ENCODE measurements at regions not wholly inside any gene's neighbourhood (a gene's known extent, or its start where the extent isn't known, plus 50 kb on each side); places are given as distances from the start of the nearest gene placed in this dataset.

DNA sequence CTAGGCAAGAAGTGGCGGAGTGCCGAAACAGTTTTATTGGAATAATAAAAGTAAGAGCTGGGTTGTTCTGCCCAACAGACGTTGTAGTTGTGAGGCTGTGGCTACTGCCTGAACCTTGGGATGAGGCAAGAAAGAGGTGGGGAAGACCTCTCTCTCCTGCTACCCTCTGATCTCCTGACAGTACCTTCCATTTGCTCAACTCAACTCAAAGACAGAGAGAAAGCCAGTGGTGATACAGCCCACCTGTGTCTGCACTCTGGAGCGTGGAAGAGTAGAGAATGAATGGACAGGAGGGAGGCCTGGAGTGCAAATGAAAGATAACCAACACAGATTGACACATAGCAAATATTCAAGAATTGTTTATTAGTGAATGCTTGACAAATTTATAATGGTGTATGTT, 590.3 kb downstream of the NYAP2 start:
- H3K27me3 ChIP-seq (ENCODE audit: low read depth) = no peaks in the 10 kb centered on the region
- intact Hi-C loops (cut with DNase I) = no loop called here

GRCh38 chr2:225980372-225980771, 580.9 kb downstream of the NYAP2 start:
- DNase-seq = no peak
- Histone ChIP-seq H3K36me3 (no peaks in the 10 kb centered on the region), H3K4me3 (no peak overlapping the region), H3K27me3 (ENCODE audit: low read depth) (no peaks in the 10 kb centered on the region), H3K9me3 (no peaks in the 10 kb centered on the region), H3K27ac (no peak overlapping the region), H3K4me1 (no peaks in the 10 kb centered on the region)
- intact Hi-C loops (cut with DNase I) = no loop called here
- no peak for ATAC-seq
- TF ChIP-seq, protein P1, sequence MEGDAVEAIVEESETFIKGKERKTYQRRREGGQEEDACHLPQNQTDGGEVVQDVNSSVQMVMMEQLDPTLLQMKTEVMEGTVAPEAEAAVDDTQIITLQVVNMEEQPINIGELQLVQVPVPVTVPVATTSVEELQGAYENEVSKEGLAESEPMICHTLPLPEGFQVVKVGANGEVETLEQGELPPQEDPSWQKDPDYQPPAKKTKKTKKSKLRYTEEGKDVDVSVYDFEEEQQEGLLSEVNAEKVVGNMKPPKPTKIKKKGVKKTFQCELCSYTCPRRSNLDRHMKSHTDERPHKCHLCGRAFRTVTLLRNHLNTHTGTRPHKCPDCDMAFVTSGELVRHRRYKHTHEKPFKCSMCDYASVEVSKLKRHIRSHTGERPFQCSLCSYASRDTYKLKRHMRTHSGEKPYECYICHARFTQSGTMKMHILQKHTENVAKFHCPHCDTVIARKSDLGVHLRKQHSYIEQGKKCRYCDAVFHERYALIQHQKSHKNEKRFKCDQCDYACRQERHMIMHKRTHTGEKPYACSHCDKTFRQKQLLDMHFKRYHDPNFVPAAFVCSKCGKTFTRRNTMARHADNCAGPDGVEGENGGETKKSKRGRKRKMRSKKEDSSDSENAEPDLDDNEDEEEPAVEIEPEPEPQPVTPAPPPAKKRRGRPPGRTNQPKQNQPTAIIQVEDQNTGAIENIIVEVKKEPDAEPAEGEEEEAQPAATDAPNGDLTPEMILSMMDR (IDR thresholded peaks at IDR 0.05) = no peak

More for the DNA sequence above, 590.3 kb downstream of the NYAP2 start:
- Histone ChIP-seq H3K9me3 (no peaks in the 10 kb centered on the region), H3K27ac (no peak overlapping the region), H3K36me3 (no peaks in the 10 kb centered on the region), H3K4me3 (no peak overlapping the region), H3K4me1 (no peaks in the 10 kb centered on the region)
- TF ChIP-seq, protein P1 (IDR thresholded peaks at IDR 0.05) = no peak
- DNase-seq (no peak), ATAC-seq (no peak)

GRCh38 chr2:225971433-225971832, 571.9 kb downstream of the NYAP2 start:
- intact Hi-C loops (cut with DNase I) = no loop called here
- no peaks in the 10 kb centered on the region for H3K36me3 ChIP-seq
- TF ChIP-seq, protein P1 (IDR thresholded peaks at IDR 0.05) = no peak
- no peak overlapping the region for H3K4me3 ChIP-seq
- ATAC-seq = no peak
- no peak for DNase-seq
- no peaks in the 10 kb centered on the region for H3K9me3 ChIP-seq
- H3K27ac ChIP-seq = no peak overlapping the region
- no peaks in the 10 kb centered on the region for H3K4me1 ChIP-seq
- H3K27me3 ChIP-seq (ENCODE audit: low read depth) = no peaks in the 10 kb centered on the region

DNA sequence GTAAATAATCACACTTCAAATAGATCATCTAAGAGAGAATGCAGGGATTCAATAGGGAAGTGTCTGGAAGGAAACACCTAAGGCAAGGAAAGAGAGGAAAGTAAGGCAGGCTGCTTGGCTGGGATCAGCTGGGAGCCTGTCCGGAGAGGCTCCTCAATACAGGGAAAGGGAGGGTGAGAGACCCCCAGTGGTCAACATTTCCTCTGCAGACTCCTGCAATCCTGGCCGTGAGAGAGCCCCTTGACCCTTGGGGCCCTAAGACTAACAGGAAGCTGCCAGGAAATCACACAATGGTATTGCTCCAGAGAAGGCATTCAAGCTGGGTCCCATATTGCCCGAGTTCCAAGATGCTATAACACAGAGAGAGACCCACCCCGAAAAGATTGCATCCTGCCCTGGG, 549.4 kb downstream of the NYAP2 start:
- ATAC-seq (no peak), DNase-seq (no peak)
- H3K4me3 ChIP-seq = no peak overlapping the region

DNA sequence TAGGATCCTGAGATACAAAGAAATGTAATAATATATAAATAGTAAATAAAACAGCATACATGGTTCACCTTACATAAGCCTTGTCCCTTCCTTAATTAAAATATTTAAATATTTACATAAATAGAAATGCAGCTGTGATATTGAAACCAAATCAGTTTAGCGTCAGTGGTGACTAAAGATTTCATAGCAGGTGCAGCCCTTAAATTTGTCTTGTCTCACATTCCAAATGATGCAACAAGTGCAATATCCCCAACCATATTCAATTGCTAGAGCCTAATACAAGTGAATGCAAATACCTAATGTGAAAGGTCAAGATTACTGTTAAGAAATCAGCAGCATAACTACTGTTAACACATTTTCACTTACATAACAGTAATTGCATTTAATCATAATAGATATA, 539.5 kb downstream of the NYAP2 start:
- intact Hi-C loops (cut with DNase I) = no loop called here
- TF ChIP-seq, protein P1 (IDR thresholded peaks at IDR 0.05) = no peak

More for the DNA sequence above, 549.4 kb downstream of the NYAP2 start:
- H3K4me1 ChIP-seq = no peaks in the 10 kb centered on the region
- no peaks in the 10 kb centered on the region for H3K36me3 ChIP-seq
- no peak overlapping the region for H3K27ac ChIP-seq
- H3K27me3 ChIP-seq (ENCODE audit: low read depth) = no peaks in the 10 kb centered on the region
- intact Hi-C loops (cut with DNase I) = no loop called here
- H3K9me3 ChIP-seq = peaks cover 12% of the 10 kb centered on the region
- TF ChIP-seq, protein P1 (IDR thresholded peaks at IDR 0.05) = no peak

More for the DNA sequence above, 539.5 kb downstream of the NYAP2 start:
- H3K4me3 ChIP-seq = no peak overlapping the region
- DNase-seq (no peak), ATAC-seq (no peak)
- no peaks in the 10 kb centered on the region for H3K36me3 ChIP-seq
- no peaks in the 10 kb centered on the region for H3K4me1 ChIP-seq
- H3K27ac ChIP-seq = no peak overlapping the region
- H3K27me3 ChIP-seq (ENCODE audit: low read depth) = no peaks in the 10 kb centered on the region
- H3K9me3 ChIP-seq = no peaks in the 10 kb centered on the region
